HEK293 (cell line): ENCODE measurements at regions not wholly inside any gene's neighbourhood (a gene's known extent, or its start where the extent isn't known, plus 50 kb on each side); places are given as distances from the start of the nearest gene placed in this dataset.

Experiments used
- SCRT1 ChIP-seq: fragments of 450-650 bp; formaldehyde crosslinking; IDR thresholded peaks from 2 replicates; pipeline ENCODE4 v1.5.1; 2016; ENCODE audit warnings: missing biosample characterization, missing genetic modification characterization, borderline replicate concordance
- ZNF175 ChIP-seq: fragments of 450-650 bp; formaldehyde crosslinking; IDR thresholded peaks from 2 replicates; pipeline ENCODE4 v1.5.1; 2016; ENCODE audit warnings: missing biosample characterization, missing genetic modification characterization
- ZNF510 ChIP-seq: fragments of 450-650 bp; formaldehyde crosslinking; IDR thresholded peaks from 2 replicates; pipeline ENCODE4 v1.5.1; 2018; ENCODE audit warnings: mild to moderate bottlenecking, missing genetic modification characterization, missing biosample characterization; ENCODE audit not compliant: insufficient replicate concordance
- ZNF530 ChIP-seq: fragments of 450-650 bp; formaldehyde crosslinking; IDR thresholded peaks from 2 replicates; pipeline ENCODE4 v1.5.1; 2016; ENCODE audit warnings: low read depth, missing biosample characterization, missing genetic modification characterization
- ZNF768 ChIP-seq: fragments of 450-650 bp; formaldehyde crosslinking; IDR thresholded peaks from 2 replicates; pipeline ENCODE4 v1.5.1; 2018; ENCODE audit warnings: missing biosample characterization, mild to moderate bottlenecking, missing genetic modification characterization
- ZSCAN30 ChIP-seq: fragments of 450-650 bp; IDR thresholded peaks from 2 replicates; pipeline ENCODE4 v1.5.1; 2018; ENCODE audit warnings: missing biosample characterization, mild to moderate bottlenecking, missing genetic modification characterization, moderate library complexity
- TF ChIP-seq, protein P1 (sequence below): fragments of 450-650 bp; formaldehyde crosslinking; optimal IDR thresholded peaks from 2 replicates; pipeline ENCODE3; 2016; ENCODE audit warnings: missing biosample characterization, mild to moderate bottlenecking, missing genetic modification characterization
- TF ChIP-seq, protein P2 (sequence below): fragments of 450-650 bp; formaldehyde crosslinking; IDR thresholded peaks from 2 replicates; pipeline ENCODE4 v1.5.1; 2016; ENCODE audit warnings: missing biosample characterization, missing genetic modification characterization, low read depth
- TF ChIP-seq, protein P3 (sequence below): fragments of 450-650 bp; formaldehyde crosslinking; conservative IDR thresholded peaks from 2 replicates; pipeline ENCODE4 v1.5.1; 2016; ENCODE audit warnings: low read depth, missing biosample characterization, missing genetic modification characterization
- TF ChIP-seq, protein P4 (sequence below): fragments of 450-650 bp; formaldehyde crosslinking; IDR thresholded peaks from 2 replicates; pipeline ENCODE4 v1.5.1; 2016; ENCODE audit warnings: missing biosample characterization, missing genetic modification characterization
- TF ChIP-seq, protein P5 (sequence below): fragments of 450-650 bp; formaldehyde crosslinking; IDR thresholded peaks from 2 replicates; pipeline ENCODE4 v1.5.1; 2016; ENCODE audit warnings: missing biosample characterization, missing genetic modification characterization
- TF ChIP-seq, protein P6 (sequence below): fragments of 450-650 bp; formaldehyde crosslinking; IDR thresholded peaks from 2 replicates; pipeline ENCODE4 v1.5.1; 2017; ENCODE audit warnings: missing biosample characterization, missing genetic modification characterization
- TF ChIP-seq, protein P7 (sequence below): fragments of 450-650 bp; formaldehyde crosslinking; IDR thresholded peaks from 2 replicates; pipeline ENCODE4 v1.5.1; 2017; ENCODE audit warnings: missing biosample characterization, missing genetic modification characterization

DNA sequence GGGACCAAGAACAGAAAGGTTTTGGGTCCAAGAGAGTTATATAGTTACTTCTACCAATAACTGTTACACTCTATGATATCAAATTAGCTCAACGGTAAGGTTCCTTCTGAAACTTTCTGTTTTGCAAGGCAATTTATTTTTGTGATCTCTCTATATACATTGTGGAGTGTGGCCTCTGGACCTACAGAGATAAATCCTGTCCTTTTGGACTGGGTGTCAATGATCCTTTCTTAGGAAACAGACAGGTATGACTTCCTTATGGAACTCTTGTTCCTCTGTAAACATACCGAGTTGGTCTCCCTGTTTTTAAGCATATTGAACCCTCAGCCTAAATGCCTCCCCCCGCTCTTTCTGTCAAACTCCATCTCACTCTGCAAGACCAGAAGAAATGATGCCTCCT, 1117.8 kb downstream of the BCL11A start:
- TF ChIP-seq, protein P1, sequence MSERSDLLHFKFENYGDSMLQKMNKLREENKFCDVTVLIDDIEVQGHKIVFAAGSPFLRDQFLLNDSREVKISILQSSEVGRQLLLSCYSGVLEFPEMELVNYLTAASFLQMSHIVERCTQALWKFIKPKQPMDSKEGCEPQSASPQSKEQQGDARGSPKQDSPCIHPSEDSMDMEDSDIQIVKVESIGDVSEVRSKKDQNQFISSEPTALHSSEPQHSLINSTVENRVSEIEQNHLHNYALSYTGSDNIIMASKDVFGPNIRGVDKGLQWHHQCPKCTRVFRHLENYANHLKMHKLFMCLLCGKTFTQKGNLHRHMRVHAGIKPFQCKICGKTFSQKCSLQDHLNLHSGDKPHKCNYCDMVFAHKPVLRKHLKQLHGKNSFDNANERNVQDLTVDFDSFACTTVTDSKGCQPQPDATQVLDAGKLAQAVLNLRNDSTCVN (tag by site-specific recombination): no peak
- TF ChIP-seq, protein P2, sequence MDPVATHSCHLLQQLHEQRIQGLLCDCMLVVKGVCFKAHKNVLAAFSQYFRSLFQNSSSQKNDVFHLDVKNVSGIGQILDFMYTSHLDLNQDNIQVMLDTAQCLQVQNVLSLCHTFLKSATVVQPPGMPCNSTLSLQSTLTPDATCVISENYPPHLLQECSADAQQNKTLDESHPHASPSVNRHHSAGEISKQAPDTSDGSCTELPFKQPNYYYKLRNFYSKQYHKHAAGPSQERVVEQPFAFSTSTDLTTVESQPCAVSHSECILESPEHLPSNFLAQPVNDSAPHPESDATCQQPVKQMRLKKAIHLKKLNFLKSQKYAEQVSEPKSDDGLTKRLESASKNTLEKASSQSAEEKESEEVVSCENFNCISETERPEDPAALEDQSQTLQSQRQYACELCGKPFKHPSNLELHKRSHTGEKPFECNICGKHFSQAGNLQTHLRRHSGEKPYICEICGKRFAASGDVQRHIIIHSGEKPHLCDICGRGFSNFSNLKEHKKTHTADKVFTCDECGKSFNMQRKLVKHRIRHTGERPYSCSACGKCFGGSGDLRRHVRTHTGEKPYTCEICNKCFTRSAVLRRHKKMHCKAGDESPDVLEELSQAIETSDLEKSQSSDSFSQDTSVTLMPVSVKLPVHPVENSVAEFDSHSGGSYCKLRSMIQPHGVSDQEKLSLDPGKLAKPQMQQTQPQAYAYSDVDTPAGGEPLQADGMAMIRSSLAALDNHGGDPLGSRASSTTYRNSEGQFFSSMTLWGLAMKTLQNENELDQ (tag by site-specific recombination): no peak
- TF ChIP-seq, protein P3, sequence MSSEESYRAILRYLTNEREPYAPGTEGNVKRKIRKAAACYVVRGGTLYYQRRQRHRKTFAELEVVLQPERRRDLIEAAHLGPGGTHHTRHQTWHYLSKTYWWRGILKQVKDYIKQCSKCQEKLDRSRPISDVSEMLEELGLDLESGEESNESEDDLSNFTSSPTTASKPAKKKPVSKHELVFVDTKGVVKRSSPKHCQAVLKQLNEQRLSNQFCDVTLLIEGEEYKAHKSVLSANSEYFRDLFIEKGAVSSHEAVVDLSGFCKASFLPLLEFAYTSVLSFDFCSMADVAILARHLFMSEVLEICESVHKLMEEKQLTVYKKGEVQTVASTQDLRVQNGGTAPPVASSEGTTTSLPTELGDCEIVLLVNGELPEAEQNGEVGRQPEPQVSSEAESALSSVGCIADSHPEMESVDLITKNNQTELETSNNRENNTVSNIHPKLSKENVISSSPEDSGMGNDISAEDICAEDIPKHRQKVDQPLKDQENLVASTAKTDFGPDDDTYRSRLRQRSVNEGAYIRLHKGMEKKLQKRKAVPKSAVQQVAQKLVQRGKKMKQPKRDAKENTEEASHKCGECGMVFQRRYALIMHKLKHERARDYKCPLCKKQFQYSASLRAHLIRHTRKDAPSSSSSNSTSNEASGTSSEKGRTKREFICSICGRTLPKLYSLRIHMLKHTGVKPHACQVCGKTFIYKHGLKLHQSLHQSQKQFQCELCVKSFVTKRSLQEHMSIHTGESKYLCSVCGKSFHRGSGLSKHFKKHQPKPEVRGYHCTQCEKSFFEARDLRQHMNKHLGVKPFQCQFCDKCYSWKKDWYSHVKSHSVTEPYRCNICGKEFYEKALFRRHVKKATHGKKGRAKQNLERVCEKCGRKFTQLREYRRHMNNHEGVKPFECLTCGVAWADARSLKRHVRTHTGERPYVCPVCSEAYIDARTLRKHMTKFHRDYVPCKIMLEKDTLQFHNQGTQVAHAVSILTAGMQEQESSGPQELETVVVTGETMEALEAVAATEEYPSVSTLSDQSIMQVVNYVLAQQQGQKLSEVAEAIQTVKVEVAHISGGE (tag by site-specific recombination): no peak
- TF ChIP-seq ZSCAN30 (tag by site-specific recombination) (no peak), ZNF530 (no peak), ZNF768 (tag by site-specific recombination) (no peak), ZNF510 (tag by site-specific recombination) (no peak), ZNF175 (no peak), SCRT1 (tag by site-specific recombination) (no peak)
- TF ChIP-seq, protein P4, sequence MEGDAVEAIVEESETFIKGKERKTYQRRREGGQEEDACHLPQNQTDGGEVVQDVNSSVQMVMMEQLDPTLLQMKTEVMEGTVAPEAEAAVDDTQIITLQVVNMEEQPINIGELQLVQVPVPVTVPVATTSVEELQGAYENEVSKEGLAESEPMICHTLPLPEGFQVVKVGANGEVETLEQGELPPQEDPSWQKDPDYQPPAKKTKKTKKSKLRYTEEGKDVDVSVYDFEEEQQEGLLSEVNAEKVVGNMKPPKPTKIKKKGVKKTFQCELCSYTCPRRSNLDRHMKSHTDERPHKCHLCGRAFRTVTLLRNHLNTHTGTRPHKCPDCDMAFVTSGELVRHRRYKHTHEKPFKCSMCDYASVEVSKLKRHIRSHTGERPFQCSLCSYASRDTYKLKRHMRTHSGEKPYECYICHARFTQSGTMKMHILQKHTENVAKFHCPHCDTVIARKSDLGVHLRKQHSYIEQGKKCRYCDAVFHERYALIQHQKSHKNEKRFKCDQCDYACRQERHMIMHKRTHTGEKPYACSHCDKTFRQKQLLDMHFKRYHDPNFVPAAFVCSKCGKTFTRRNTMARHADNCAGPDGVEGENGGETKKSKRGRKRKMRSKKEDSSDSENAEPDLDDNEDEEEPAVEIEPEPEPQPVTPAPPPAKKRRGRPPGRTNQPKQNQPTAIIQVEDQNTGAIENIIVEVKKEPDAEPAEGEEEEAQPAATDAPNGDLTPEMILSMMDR (tag by site-specific recombination): no peak
- TF ChIP-seq, protein P5, sequence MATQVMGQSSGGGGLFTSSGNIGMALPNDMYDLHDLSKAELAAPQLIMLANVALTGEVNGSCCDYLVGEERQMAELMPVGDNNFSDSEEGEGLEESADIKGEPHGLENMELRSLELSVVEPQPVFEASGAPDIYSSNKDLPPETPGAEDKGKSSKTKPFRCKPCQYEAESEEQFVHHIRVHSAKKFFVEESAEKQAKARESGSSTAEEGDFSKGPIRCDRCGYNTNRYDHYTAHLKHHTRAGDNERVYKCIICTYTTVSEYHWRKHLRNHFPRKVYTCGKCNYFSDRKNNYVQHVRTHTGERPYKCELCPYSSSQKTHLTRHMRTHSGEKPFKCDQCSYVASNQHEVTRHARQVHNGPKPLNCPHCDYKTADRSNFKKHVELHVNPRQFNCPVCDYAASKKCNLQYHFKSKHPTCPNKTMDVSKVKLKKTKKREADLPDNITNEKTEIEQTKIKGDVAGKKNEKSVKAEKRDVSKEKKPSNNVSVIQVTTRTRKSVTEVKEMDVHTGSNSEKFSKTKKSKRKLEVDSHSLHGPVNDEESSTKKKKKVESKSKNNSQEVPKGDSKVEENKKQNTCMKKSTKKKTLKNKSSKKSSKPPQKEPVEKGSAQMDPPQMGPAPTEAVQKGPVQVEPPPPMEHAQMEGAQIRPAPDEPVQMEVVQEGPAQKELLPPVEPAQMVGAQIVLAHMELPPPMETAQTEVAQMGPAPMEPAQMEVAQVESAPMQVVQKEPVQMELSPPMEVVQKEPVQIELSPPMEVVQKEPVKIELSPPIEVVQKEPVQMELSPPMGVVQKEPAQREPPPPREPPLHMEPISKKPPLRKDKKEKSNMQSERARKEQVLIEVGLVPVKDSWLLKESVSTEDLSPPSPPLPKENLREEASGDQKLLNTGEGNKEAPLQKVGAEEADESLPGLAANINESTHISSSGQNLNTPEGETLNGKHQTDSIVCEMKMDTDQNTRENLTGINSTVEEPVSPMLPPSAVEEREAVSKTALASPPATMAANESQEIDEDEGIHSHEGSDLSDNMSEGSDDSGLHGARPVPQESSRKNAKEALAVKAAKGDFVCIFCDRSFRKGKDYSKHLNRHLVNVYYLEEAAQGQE (tag by site-specific recombination): no peak
- TF ChIP-seq, protein P6, sequence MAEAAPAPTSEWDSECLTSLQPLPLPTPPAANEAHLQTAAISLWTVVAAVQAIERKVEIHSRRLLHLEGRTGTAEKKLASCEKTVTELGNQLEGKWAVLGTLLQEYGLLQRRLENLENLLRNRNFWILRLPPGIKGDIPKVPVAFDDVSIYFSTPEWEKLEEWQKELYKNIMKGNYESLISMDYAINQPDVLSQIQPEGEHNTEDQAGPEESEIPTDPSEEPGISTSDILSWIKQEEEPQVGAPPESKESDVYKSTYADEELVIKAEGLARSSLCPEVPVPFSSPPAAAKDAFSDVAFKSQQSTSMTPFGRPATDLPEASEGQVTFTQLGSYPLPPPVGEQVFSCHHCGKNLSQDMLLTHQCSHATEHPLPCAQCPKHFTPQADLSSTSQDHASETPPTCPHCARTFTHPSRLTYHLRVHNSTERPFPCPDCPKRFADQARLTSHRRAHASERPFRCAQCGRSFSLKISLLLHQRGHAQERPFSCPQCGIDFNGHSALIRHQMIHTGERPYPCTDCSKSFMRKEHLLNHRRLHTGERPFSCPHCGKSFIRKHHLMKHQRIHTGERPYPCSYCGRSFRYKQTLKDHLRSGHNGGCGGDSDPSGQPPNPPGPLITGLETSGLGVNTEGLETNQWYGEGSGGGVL (tag by site-specific recombination): no peak
- TF ChIP-seq, protein P7, sequence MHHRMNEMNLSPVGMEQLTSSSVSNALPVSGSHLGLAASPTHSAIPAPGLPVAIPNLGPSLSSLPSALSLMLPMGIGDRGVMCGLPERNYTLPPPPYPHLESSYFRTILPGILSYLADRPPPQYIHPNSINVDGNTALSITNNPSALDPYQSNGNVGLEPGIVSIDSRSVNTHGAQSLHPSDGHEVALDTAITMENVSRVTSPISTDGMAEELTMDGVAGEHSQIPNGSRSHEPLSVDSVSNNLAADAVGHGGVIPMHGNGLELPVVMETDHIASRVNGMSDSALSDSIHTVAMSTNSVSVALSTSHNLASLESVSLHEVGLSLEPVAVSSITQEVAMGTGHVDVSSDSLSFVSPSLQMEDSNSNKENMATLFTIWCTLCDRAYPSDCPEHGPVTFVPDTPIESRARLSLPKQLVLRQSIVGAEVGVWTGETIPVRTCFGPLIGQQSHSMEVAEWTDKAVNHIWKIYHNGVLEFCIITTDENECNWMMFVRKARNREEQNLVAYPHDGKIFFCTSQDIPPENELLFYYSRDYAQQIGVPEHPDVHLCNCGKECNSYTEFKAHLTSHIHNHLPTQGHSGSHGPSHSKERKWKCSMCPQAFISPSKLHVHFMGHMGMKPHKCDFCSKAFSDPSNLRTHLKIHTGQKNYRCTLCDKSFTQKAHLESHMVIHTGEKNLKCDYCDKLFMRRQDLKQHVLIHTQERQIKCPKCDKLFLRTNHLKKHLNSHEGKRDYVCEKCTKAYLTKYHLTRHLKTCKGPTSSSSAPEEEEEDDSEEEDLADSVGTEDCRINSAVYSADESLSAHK (tag by site-specific recombination): no peak
